Caco-2 (cell line): ENCODE measurements at regions not wholly inside any gene's neighbourhood (a gene's known extent, or its start where the extent isn't known, plus 50 kb on each side); places are given as distances from the start of the nearest gene placed in this dataset.

Source experiments
- BruUV-seq: library from RNA; stranded (reverse); fragments of 400-500 nt; replicated peaks from 2 replicates; lab custom pipeline; 2021; lab: Mats Ljungman, UMichigan
- CTCF ChIA-PET: fragments of 300-600 bp; sonication (Branson Sonifier 250); formaldehyde crosslinking; loops from one replicate; lab custom pipeline; 2022; ENCODE audit warnings: antibody characterized with exemption; lab: Charles Lee
- POLR2A ChIA-PET: fragments of 300-600 bp; sonication (Branson Sonifier 250); formaldehyde crosslinking; loops from one replicate; lab custom pipeline; 2022; ENCODE audit warnings: antibody characterized with exemption; lab: Charles Lee
- DNase-seq, 2 experiments: peaks; one replicate each; pipeline versions ENCODE4 v3.0.0 to v3.0.0-alpha.2; 2020 to 2022
- H3K27me3 ChIP-seq: replicated peaks from 2 replicates; pipeline ENCODE4 v1.6.0; 2011; ENCODE audit warnings: low read length; ENCODE audit not compliant: control insufficient read depth, insufficient read depth
- H3K36me3 ChIP-seq: 2 replicates; pipeline ENCODE4 v1.5.1; 2011; ENCODE audit warnings: low read length; ENCODE audit not compliant: control insufficient read depth, insufficient read depth
- H3K4me1 ChIP-seq: fragments of 250-450 bp; sonication (Bioruptor Pico); 2 replicates; pipeline ENCODE4 v1.5.1; 2020; ENCODE audit warnings: mild to moderate bottlenecking
- H3K4me3 ChIP-seq: 2 replicates; pipeline ENCODE4 v1.5.1; 2011; ENCODE audit warnings: low read depth, mild to moderate bottlenecking, control low read depth, low read length
- H3K9me3 ChIP-seq: fragments of 250-450 bp; sonication (Bioruptor Pico); 2 replicates; pipeline ENCODE4 v1.5.1; 2020; ENCODE audit warnings: mild to moderate bottlenecking, moderate library complexity
- H3K27ac Mint-ChIP-seq: one replicate; pipeline ENCODE4 v1.8.0; 2022; ENCODE audit warnings: mixed read lengths; ENCODE audit not compliant: unreplicated experiment
- H3K27me3 Mint-ChIP-seq: one replicate; pipeline ENCODE4 v1.8.0; 2022; ENCODE audit warnings: mixed read lengths; ENCODE audit not compliant: insufficient read depth, unreplicated experiment
- H3K36me3 Mint-ChIP-seq: one replicate; pipeline ENCODE4 v1.8.0; 2022; ENCODE audit warnings: mild to moderate bottlenecking, mixed read lengths; ENCODE audit not compliant: insufficient read depth, unreplicated experiment
- H3K4me1 Mint-ChIP-seq: one replicate; pipeline ENCODE4 v1.8.0; 2022; ENCODE audit warnings: low read depth, mixed read lengths; ENCODE audit not compliant: unreplicated experiment
- H3K4me3 Mint-ChIP-seq: one replicate; pipeline ENCODE4 v1.8.0; 2022; ENCODE audit warnings: mild to moderate bottlenecking, moderate library complexity, mixed read lengths; ENCODE audit not compliant: unreplicated experiment
- H3K9me3 Mint-ChIP-seq: one replicate; pipeline ENCODE4 v1.8.0; 2022; ENCODE audit warnings: mixed read lengths; ENCODE audit not compliant: unreplicated experiment
- intact Hi-C: fragments of 100-400 bp; cut with micrococcal nuclease; formaldehyde crosslinking; loops from one replicate; pipeline ENCODE4 v1.10.0; 2022; ENCODE audit not compliant: unreplicated experiment
- TF ChIP-seq, protein P1 (sequence below), 2 experiments: fragments of 200-600 bp in 1 of 2; IDR thresholded peaks; 1 replicate in 1 of 2; 2 replicates in 1 of 2; pipeline versions ENCODE4 v1.5.1 to v1.8.0; 2011 to 2022; ENCODE audit warnings: antibody characterized with exemption in 1 of 2, control low read depth in 1 of 2, inconsistent platforms in 1 of 2, low read depth in 1 of 2, low read length in 1 of 2, mild to moderate bottlenecking in 1 of 2, moderate library complexity in 1 of 2; ENCODE audit not compliant: insufficient read depth in 1 of 2, severe bottlenecking in 1 of 2, unreplicated experiment in 1 of 2

DNA sequence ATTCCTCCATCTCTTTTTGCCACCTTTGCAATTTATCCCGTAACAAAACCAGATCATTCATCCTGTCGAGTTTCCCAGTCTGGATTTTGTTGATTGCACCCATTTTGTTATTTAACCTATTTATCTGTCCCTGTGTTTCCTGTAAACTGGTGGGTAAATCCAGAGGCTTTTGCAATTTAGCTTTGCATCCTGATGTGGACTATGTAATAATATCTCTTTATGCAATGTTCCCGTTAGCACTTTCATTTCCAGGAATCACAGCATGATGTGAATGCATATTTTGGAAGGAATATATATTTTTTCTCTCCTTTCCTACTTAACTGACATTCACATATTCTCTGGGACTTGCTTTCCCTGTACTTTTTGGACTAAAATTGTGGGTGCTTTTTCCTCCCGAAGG is 240.3 kb upstream of the GAS1 start:
- no TSS peak for BruUV-seq

DNA sequence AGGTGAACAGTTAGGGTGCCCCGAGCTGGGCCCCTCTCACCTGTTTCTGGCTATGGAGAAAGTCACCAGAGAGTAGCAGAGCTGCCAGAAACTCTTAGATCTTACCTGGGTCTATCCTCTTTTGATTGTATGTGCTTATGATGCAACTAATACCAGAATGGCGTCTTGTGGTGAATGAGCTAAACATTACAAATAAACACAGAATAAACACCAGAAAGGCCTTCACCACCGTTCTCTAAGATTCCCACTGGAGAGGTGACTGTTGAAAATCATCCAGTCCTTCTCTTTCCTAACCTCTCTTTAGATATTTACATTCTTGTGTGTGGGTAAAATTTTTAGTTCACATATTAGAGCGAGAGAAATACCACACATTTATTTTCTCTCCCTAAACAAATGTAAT is 241.7 kb upstream of the GAS1 start:
- CTCF ChIA-PET, result no interaction called here

More for the DNA sequence above, 240.3 kb upstream of the GAS1 start:
- Histone ChIP-seq H3K4me1 (no peaks in the 10 kb centered on the region), H3K36me3 (no peaks in the 10 kb centered on the region), H3K9me3 (no peaks in the 10 kb centered on the region), H3K4me3 (no peak overlapping the region), H3K27me3 (no peaks in the 10 kb centered on the region)
- H3K4me3 Mint-ChIP-seq, result no peak overlapping the region
- no peaks in the 10 kb centered on the region for H3K4me1 Mint-ChIP-seq
- intact Hi-C loops, result no loop called here
- no peaks in the 10 kb centered on the region for H3K36me3 Mint-ChIP-seq
- POLR2A ChIA-PET, result no interaction called here
- H3K9me3 Mint-ChIP-seq, result peaks cover 3% of the 10 kb centered on the region
- TF ChIP-seq, protein P1, sequence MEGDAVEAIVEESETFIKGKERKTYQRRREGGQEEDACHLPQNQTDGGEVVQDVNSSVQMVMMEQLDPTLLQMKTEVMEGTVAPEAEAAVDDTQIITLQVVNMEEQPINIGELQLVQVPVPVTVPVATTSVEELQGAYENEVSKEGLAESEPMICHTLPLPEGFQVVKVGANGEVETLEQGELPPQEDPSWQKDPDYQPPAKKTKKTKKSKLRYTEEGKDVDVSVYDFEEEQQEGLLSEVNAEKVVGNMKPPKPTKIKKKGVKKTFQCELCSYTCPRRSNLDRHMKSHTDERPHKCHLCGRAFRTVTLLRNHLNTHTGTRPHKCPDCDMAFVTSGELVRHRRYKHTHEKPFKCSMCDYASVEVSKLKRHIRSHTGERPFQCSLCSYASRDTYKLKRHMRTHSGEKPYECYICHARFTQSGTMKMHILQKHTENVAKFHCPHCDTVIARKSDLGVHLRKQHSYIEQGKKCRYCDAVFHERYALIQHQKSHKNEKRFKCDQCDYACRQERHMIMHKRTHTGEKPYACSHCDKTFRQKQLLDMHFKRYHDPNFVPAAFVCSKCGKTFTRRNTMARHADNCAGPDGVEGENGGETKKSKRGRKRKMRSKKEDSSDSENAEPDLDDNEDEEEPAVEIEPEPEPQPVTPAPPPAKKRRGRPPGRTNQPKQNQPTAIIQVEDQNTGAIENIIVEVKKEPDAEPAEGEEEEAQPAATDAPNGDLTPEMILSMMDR (IDR thresholded peaks at IDR 0.05; ENCODE audit: insufficient read depth in 1 of 2, low read depth in 1 of 2, low read length in 1 of 2, severe bottlenecking in 1 of 2, unreplicated experiment in 1 of 2), result no peak
- peaks cover 6% of the 10 kb centered on the region for H3K27me3 Mint-ChIP-seq
- CTCF ChIA-PET, result no interaction called here
- H3K27ac Mint-ChIP-seq, result no peak overlapping the region
- no peak for DNase-seq

DNA sequence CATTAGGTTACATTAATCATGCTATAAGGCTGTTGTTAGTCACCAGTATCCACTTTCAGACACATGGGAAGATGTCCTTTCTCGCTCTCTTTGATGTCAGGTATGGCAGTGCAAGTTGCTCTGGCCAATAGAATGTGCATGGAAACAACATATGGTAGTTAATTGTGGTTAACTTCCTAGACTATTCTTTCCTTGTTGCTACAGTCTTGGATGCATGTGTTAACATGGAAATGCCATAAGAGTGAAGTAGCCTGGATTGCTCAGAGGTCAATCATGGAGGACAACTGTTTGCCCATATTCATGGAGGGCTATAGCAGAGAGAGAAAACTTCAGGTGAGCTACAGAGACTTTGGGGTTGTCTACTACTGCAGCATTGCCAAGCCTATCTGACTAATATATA is 245.8 kb upstream of the GAS1 start:
- Mint-ChIP-seq H3K27ac (no peak overlapping the region), H3K27me3 (peaks cover 21% of the 10 kb centered on the region), H3K4me3 (no peak overlapping the region), H3K9me3 (no peaks in the 10 kb centered on the region), H3K36me3 (no peaks in the 10 kb centered on the region), H3K4me1 (no peaks in the 10 kb centered on the region)
- CTCF ChIA-PET, result no interaction called here
- H3K36me3 ChIP-seq, result no peaks in the 10 kb centered on the region
- DNase-seq, result no peak
- H3K27me3 ChIP-seq, result no peaks in the 10 kb centered on the region
- TF ChIP-seq, protein P1 (IDR thresholded peaks at IDR 0.05; ENCODE audit: insufficient read depth in 1 of 2, low read depth in 1 of 2, low read length in 1 of 2, severe bottlenecking in 1 of 2, unreplicated experiment in 1 of 2), result no peak
- POLR2A ChIA-PET, result no interaction called here
- H3K4me3 ChIP-seq, result no peak overlapping the region
- no peaks in the 10 kb centered on the region for H3K9me3 ChIP-seq
- BruUV-seq, result no TSS peak
- intact Hi-C loops, result no loop called here
- no peaks in the 10 kb centered on the region for H3K4me1 ChIP-seq

More for the DNA sequence above, 241.7 kb upstream of the GAS1 start:
- no peak for DNase-seq
- Mint-ChIP-seq H3K27ac (no peak overlapping the region), H3K36me3 (no peaks in the 10 kb centered on the region), H3K27me3 (peaks cover 8% of the 10 kb centered on the region), H3K9me3 (no peaks in the 10 kb centered on the region), H3K4me1 (no peaks in the 10 kb centered on the region), H3K4me3 (no peak overlapping the region)
- H3K9me3 ChIP-seq, result no peaks in the 10 kb centered on the region
- intact Hi-C loops, result no loop called here
- TF ChIP-seq, protein P1 (IDR thresholded peaks at IDR 0.05; ENCODE audit: insufficient read depth in 1 of 2, low read depth in 1 of 2, low read length in 1 of 2, severe bottlenecking in 1 of 2, unreplicated experiment in 1 of 2), result no peak
- H3K27me3 ChIP-seq, result no peaks in the 10 kb centered on the region
- no peaks in the 10 kb centered on the region for H3K36me3 ChIP-seq
- H3K4me1 ChIP-seq, result no peaks in the 10 kb centered on the region
- POLR2A ChIA-PET, result no interaction called here
- BruUV-seq, result no TSS peak
- no peak overlapping the region for H3K4me3 ChIP-seq
